Gastrocnemius medialis (tissue), 4 donors: ENCODE measurements at regions not wholly inside any gene's neighbourhood (a gene's known extent, or its start where the extent isn't known, plus 50 kb on each side); places are given as distances from the start of the nearest gene placed in this dataset.

Experiments
- CTCF ChIP-seq, 5 experiments: fragments of 450-650 bp in 3 of 5; fragments of 200-600 bp in 2 of 5; sonication (generic) in 2 of 5; IDR thresholded peaks in 4 of 5; conservative IDR thresholded peaks in 1 of 5; 1 replicate in 4 of 5; 2 replicates in 1 of 5; pipeline ENCODE4 v1.5.1; 2016 to 2019; ENCODE audit warnings: antibody characterized with exemption in 5 of 5, mild to moderate bottlenecking in 3 of 5, moderate library complexity in 3 of 5
- POLR2A ChIP-seq, 2 donors: fragments of 450-650 bp; IDR thresholded peaks; one replicate each; pipeline ENCODE4 v1.6.1; 2017; ENCODE audit warnings: antibody characterized with exemption in 2 of 2, mild to moderate bottlenecking in 2 of 2, moderate library complexity in 2 of 2

- TF ChIP-seq CTCF (IDR thresholded peaks at IDR 0.05 in 4 of 5, conservative IDR thresholded peaks at IDR 0.05 in 1 of 5) (no peak), POLR2A (IDR thresholded peaks at IDR 0.05) (no peak)
These were observed 589.8 kb upstream of the ATP2B1 start for GRCh38 chr12:90298289-90298948.
